B cell (primary cell): ENCODE measurements at regions not wholly inside any gene's neighbourhood (a gene's known extent, or its start where the extent isn't known, plus 50 kb on each side); places are given as distances from the start of the nearest gene placed in this dataset.

ENCODE experiments used
- ATAC-seq: fragments of 200-7000 bp; cut with Tn5 transposase; one replicate; pipeline ENCODE4 v1.10.0; 2021; ENCODE audit warnings: low read depth, mild to moderate bottlenecking, moderate number of reproducible peaks, moderate library complexity
- CTCF ChIA-PET: fragments of 350-600 bp; sonication (Branson Sonifier 250); formaldehyde crosslinking; loops from one replicate; lab custom pipeline; 2021; ENCODE audit warnings: antibody characterized with exemption, inconsistent platforms; lab: Charles Lee
- POLR2A ChIA-PET: fragments of 350-600 bp; sonication (Branson Sonifier 250); formaldehyde crosslinking; loops from one replicate; lab custom pipeline; 2021; ENCODE audit warnings: antibody characterized with exemption; lab: Charles Lee
- DNase-seq: peaks from one replicate; pipeline ENCODE4 v3.0.0; 2013
- H2AFZ ChIP-seq: 2 replicates; pipeline ENCODE4 v1.6.1; 2012; ENCODE audit warnings: mild to moderate bottlenecking, low read depth, low read length; ENCODE audit not compliant: insufficient read depth, poor library complexity, severe bottlenecking
- H3K27ac ChIP-seq, 2 donors: 1 replicate in 1 of 2; 2 replicates in 1 of 2; pipeline ENCODE4 v1.5.1; 2012 to 2013; ENCODE audit warnings: low read length in 2 of 2, mild to moderate bottlenecking in 2 of 2, moderate library complexity in 1 of 2
- H3K27me3 ChIP-seq, 4 experiments: fragments of 200-600 bp in 1 of 4; sonication (generic) in 1 of 4; replicated peaks in 1 of 4; 1 replicate in 2 of 4; 2 replicates in 2 of 4; pipeline versions ENCODE4 v1.6.1 to v1.7.0; 2013 to 2016; ENCODE audit warnings: low read length in 3 of 4, mild to moderate bottlenecking in 2 of 4, mixed read lengths in 1 of 4, moderate library complexity in 1 of 4; ENCODE audit not compliant: insufficient read depth in 4 of 4, control insufficient read depth in 3 of 4; ENCODE audit errors: control extremely low read depth in 1 of 4
- H3K36me3 ChIP-seq, 2 experiments: replicated peaks in 1 of 2; 1 replicate in 1 of 2; 2 replicates in 1 of 2; pipeline versions ENCODE4 v1.6.1 to v1.7.1; 2013; ENCODE audit warnings: low read length in 1 of 2; ENCODE audit not compliant: insufficient read depth in 2 of 2, control insufficient read depth in 1 of 2; ENCODE audit errors: control extremely low read depth in 1 of 2, extremely low read depth in 1 of 2
- H3K4me1 ChIP-seq, 2 donors: fragments of 200-600 bp in 1 of 2; sonication (generic) in 1 of 2; 1 replicate in 1 of 2; 2 replicates in 1 of 2; pipeline versions ENCODE4 v1.5.1 to v1.6.1; 2013 to 2017; ENCODE audit warnings: low read length in 2 of 2; ENCODE audit not compliant: control insufficient read depth in 2 of 2, insufficient read depth in 2 of 2
- H3K4me2 ChIP-seq: replicated peaks from 2 replicates; pipeline ENCODE3; 2012; ENCODE audit warnings: mild to moderate bottlenecking, low read depth, low read length; ENCODE audit not compliant: poor library complexity, severe bottlenecking
- H3K4me3 ChIP-seq, 5 experiments: fragments of 200-600 bp in 1 of 5; sonication (generic) in 1 of 5; 1 replicate in 3 of 5; 2 replicates in 2 of 5; pipeline versions ENCODE4 v1.5.1 to v1.7.0; 2011 to 2016; ENCODE audit warnings: low read length in 4 of 5, mild to moderate bottlenecking in 4 of 5, low read depth in 2 of 5, control low read depth in 1 of 5, moderate library complexity in 1 of 5; ENCODE audit not compliant: insufficient read depth in 1 of 5; ENCODE audit errors: control extremely low read depth in 1 of 5, extremely low read depth in 1 of 5
- H3K79me2 ChIP-seq: fragments of 200-600 bp; sonication (generic); one replicate; pipeline ENCODE4 v1.6.0; 2016; ENCODE audit warnings: low read length; ENCODE audit not compliant: control insufficient read depth, insufficient read depth
- H3K9ac ChIP-seq: fragments of 200-600 bp; sonication (generic); 2 replicates; pipeline ENCODE4 v1.6.1; 2017; ENCODE audit warnings: mild to moderate bottlenecking, low read length, moderate library complexity
- H3K9me3 ChIP-seq, 3 donors: one replicate each; pipeline versions ENCODE4 v1.6.1 to v1.7.1; 2013; ENCODE audit warnings: low read length in 2 of 3; ENCODE audit not compliant: control insufficient read depth in 2 of 3, insufficient read depth in 1 of 3; ENCODE audit errors: control extremely low read depth in 1 of 3
- H4K20me1 ChIP-seq: 2 replicates; pipeline ENCODE4 v1.6.0; 2012; ENCODE audit warnings: mild to moderate bottlenecking, low read length; ENCODE audit not compliant: insufficient read depth, control insufficient read depth, poor library complexity, severe bottlenecking
- H3K27ac Mint-ChIP-seq: one replicate; pipeline ENCODE4 v1.8.0; 2021; ENCODE audit warnings: mixed read lengths
- H3K27me3 Mint-ChIP-seq: one replicate; pipeline ENCODE4 v1.8.0; 2021; ENCODE audit warnings: mixed read lengths
- H3K4me1 Mint-ChIP-seq: one replicate; pipeline ENCODE4 v1.8.0; 2021; ENCODE audit warnings: mixed read lengths
- H3K4me3 Mint-ChIP-seq: one replicate; pipeline ENCODE4 v1.8.0; 2021; ENCODE audit warnings: mixed read lengths
- H3K9me3 Mint-ChIP-seq: one replicate; pipeline ENCODE4 v1.8.0; 2022; ENCODE audit warnings: mixed read lengths; ENCODE audit not compliant: insufficient read depth
- CTCF ChIP-seq: fragments of 200-600 bp; IDR thresholded peaks from one replicate; pipeline ENCODE4 v1.8.0; 2022; ENCODE audit warnings: antibody characterized with exemption, mild to moderate bottlenecking
- EZH2 ChIP-seq: IDR thresholded peaks from 2 replicates; pipeline ENCODE4 v1.6.1; 2012; ENCODE audit warnings: borderline replicate concordance, low read depth, mild to moderate bottlenecking, moderate library complexity, low read length; ENCODE audit not compliant: insufficient read depth, poor library complexity, severe bottlenecking
- WGBS: methylation state at CpG from one replicate; pipeline ENCODE4 v1.1.5; 2013; ENCODE audit warnings: missing lambda C conversion rate; ENCODE audit not compliant: insufficient coverage; 5-methylcytosine and 5-hydroxymethylcytosine counted together
- intact Hi-C: fragments of 100-400 bp; cut with micrococcal nuclease; formaldehyde crosslinking; loops from one replicate; pipeline ENCODE4 v1.10.0; 2022

GRCh38 chr9:94164806-94165549 is 80.7 kb downstream of the PTPDC1 start:
- DNase-seq = no peak
- peak overlapping the region; percentile 95 for H3K27ac Mint-ChIP-seq
- H3K79me2 ChIP-seq = peaks cover 35% of the 10 kb centered on the region
- no peak for ATAC-seq
- H3K9me3 Mint-ChIP-seq = no peaks in the 10 kb centered on the region
- peaks cover 30 to 37% of the 10 kb centered on the region in 2 donors for H3K4me1 ChIP-seq
- no peaks in the 10 kb centered on the region for H3K27me3 ChIP-seq
- peak overlapping the region; percentile 60 for H3K9ac ChIP-seq
- intact Hi-C loops = loop anchor here (5.0 to 10.0 kb wide), 3 partner anchors 492 to 600 kb away; partner anchors contain the start of gene AOPEP
- no peaks in the 10 kb centered on the region for H3K9me3 ChIP-seq
- peaks cover 14% of the 10 kb centered on the region for H4K20me1 ChIP-seq
- no peaks in the 10 kb centered on the region for H3K27me3 Mint-ChIP-seq
- H2AFZ ChIP-seq = peak overlapping the region; percentile 77
- ChIA-PET CTCF (interaction anchor here (0.6 to 1.4 kb wide), 3 partner anchors 16 to 551 kb away, joined by 3 to 4 read pairs (median 3); no protein-coding TSS in a partner anchor), POLR2A (no interaction called here)
- peaks cover 0 to 3% of the 10 kb centered on the region in 2 experiments for H3K36me3 ChIP-seq
- H3K27ac ChIP-seq = peak overlapping the region; percentile 57 to 99
- 43% methylated on average over 2 of the region's 5 CpGs for WGBS
- peak overlapping the region; percentile 87 for H3K4me2 ChIP-seq
- TF ChIP-seq CTCF = no peak
- TF ChIP-seq EZH2 = no peak
- peaks cover 39% of the 10 kb centered on the region for H3K4me1 Mint-ChIP-seq
- peak overlapping the region in 4 of 5 experiments; percentile 43 to 66 (median 54) for H3K4me3 ChIP-seq
- peak overlapping the region; percentile 92 for H3K4me3 Mint-ChIP-seq
